ENCODE measurements at regions not wholly inside any gene's neighbourhood (a gene's known extent, or its start where the extent isn't known, plus 50 kb on each side); places are given as distances from the start of the nearest gene placed in this dataset.

GRCh38 chr5:133794771-133795415 lies 173.5 kb downstream of the C5orf15 start:
- DNase-seq = no peak

GRCh38 chr5:133793756-133794465 lies 174.5 kb downstream of the C5orf15 start:
- DNase-seq = no peak

DNA sequence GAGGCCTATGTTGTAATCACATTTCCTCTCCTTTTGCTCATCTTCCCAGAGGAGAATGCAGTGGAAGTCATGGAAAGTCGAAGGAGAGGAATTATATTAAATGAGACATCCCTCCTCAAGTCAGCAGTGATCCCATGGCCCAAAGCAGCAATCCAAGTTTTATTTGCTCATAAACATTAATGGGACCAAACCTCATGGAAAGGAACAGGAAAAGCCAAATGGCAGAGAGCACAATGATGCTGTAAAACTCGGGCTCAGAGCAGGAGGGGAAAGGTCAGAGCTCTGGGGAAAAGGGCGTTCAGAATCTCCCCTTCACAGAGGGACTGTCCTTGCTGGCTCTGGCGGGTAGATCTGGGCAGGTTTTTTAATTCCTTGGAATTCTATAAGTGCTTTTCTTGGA lies 175.8 kb downstream of the C5orf15 start:
- no peak for DNase-seq

GRCh38 chr5:133792024-133792423 lies 176.4 kb downstream of the C5orf15 start:
- DNase-seq = no peak

DNA sequence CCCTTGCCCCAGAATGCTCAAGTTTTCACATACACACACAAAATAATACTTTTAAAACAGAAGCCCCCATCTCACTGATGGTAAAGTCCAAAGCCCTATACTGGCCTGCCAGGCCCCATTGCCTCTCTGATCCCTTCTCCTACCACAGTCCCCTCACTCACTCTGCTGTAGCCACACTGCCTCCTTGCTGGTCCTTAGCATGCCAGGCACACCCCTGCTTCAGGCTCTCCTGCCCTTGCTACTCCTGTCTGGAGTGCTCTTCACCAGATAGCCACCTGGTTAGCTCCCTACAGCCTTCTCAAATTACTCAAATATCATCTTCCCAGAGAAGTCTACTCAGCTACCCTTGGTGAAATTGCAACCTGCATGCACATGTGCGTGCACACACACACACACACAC lies 177.5 kb downstream of the C5orf15 start:
- DNase-seq = no peak

DNA sequence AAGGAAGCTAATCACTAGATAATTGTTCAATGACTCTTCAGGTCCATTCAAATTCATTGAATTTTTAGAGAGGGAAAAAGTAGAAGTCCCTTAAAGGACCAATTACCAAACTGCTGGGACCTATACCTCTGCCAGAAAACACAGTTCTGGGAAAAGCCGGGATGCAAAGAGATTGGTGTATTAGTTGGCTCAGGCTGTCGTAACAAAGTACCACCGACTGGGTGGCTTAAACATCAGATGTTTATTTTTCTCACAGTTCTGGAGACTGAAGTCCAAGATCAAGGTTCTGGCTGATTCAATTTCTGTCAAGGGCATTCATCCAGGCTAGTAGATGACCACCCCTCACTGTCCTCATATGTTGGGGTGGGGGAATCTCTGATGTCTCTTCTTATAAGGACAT lies 177.1 kb upstream of the FSTL4 start:
- no peak for DNase-seq

GRCh38 chr5:133788121-133788520 lies 175.8 kb upstream of the FSTL4 start:
- no peak for DNase-seq

DNA sequence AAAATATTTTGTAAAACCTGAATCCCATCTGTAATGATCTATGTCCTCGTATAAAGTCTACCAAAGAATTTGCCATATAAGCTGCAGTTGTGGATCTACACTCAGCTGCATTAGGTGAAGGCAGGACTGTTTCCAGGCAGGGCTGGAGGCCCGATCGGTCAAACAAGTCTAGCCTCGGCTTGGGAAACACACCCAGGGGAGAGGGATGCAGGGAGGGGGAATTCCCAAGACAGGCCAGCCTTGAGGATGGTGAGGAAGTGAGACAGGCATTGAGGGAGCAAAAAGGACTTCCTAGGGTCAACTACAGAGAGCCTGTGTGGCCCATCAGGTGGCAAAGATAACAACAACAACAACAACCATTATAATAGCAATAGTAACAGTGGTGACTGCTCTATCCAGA lies 174.1 kb upstream of the FSTL4 start:
- no peak for DNase-seq

DNA sequence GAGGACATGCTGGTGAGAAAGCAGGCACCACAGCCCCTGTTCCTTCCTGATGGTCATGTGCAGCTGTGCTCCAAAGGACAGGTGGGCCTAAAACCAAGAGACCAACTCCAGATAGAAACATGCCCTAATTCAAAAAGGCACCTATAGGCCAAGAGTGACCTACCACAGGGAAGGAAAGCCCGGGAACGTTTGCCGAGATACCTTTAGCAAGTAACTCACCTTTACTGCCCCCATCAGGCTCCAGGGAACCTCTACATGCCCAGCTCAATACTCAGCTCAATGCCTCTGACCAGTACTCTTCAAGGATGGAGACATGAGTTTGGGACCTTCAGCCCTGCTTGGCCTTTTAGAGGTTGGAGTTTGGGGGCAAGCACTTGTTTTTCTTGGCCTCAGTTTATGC lies 172.8 kb upstream of the FSTL4 start:
- no peak for DNase-seq

DNA sequence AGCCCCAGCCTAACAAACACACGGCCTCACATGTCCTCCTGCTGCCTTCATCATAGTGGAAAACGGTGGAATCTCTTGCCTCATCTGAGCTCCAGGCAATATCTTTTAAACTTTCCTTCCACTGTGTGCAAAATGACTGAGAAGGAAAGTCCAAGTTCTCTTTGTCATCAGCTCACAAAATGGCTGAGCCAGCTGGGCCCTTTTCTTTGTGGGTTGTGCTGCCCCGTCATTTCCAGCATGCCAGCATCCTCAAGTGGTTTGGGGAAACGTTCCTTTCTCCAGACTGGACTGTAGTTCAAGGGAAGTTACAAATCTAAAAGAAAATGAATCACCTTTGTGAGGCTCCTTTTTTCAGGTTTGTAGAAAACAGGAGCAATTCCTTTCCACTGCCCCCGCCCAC lies 171.1 kb upstream of the FSTL4 start:
- no peak for DNase-seq

- no peak for DNase-seq
These were observed 170.4 kb upstream of the FSTL4 start for GRCh38 chr5:133782736-133783135.

GRCh38 chr5:133781436-133782225 lies 169.3 kb upstream of the FSTL4 start:
- no peak for DNase-seq

DNA sequence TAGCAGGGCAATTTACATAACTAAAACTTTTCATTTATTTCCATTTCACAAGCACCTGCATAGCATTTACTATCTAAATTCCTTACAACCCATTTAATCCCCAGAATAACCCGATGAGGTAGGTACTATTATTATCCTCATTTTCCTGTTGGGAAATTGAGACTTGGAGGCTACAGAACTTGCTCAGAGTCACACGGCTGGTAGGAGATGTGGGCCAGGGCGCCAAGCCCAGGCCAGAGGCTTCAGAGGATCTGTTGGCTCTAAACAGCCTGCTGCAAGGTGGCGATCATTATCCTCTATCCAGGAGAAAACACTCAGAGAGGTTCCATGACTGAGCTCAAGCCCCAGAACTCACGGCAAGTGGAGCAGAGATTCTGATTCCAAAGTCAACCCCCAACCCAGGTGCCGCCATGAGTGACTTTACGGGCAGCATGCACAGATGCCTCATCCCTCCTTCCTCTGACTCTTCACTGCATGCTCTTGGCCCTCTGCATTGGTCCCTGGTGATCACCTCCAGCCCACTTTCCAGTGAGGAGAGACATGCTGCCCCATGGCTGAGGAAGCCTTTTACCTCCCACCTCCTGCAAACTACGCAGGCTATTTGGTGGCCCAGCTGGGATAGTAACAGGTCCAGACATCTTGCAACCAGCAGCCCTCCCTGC lies 168.4 kb upstream of the FSTL4 start:
- DNase-seq = no peak

DNA sequence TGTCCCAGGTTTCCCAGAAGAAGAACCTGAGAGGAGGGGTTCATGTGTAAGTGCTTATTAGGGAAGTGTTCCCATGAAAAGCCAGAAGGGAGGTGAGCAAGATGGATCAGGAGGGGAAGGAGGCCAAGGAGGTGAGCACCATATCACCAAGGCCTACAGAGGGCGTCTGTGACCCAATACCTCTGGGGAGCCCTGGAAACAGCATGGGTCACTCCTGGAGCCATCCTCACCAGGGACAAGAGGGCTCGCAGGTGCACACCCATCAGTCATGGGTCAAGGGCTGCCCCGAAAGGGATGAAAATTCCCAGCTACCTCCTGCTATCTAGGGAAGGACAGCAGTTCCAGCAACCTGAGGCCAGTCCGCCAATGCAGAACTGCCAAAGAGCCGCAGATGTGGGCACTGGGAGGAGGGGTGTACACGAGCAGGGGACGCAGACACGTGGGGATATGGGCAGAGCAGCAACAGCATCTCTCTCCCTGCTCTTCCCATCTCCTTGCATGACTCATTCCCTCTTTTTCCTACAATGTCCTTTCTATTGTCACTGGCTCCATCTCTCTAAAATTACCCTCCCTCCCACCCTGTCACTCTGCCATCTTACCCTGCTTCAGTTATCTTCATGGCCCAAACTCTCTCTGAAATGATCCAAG lies 167.6 kb upstream of the FSTL4 start:
- no peak for DNase-seq

GRCh38 chr5:133778636-133779035 lies 166.3 kb upstream of the FSTL4 start:
- no peak for DNase-seq

DNA sequence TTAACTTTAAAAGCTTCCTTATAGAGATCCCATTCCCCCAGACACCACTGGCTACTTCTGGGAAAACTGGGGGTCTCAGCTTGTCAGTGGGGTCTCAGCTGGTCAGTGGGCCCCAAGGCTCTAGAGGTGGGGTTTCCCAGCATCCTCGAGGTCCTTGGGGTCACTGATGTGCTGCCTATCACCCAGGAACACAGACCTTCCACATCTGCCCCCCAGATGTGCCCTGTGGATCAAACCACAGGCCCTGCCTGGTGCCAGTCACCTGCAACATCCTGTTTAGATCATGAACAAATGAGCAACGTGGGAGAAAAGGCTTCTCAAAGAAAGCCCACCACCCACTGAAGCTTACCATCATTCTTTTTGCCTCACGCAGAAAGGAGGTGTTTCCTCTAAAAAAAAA lies 165.6 kb upstream of the FSTL4 start:
- no peak for DNase-seq

- no peak for DNase-seq
These were observed 163.4 kb upstream of the FSTL4 start for GRCh38 chr5:133775584-133776304.

DNA sequence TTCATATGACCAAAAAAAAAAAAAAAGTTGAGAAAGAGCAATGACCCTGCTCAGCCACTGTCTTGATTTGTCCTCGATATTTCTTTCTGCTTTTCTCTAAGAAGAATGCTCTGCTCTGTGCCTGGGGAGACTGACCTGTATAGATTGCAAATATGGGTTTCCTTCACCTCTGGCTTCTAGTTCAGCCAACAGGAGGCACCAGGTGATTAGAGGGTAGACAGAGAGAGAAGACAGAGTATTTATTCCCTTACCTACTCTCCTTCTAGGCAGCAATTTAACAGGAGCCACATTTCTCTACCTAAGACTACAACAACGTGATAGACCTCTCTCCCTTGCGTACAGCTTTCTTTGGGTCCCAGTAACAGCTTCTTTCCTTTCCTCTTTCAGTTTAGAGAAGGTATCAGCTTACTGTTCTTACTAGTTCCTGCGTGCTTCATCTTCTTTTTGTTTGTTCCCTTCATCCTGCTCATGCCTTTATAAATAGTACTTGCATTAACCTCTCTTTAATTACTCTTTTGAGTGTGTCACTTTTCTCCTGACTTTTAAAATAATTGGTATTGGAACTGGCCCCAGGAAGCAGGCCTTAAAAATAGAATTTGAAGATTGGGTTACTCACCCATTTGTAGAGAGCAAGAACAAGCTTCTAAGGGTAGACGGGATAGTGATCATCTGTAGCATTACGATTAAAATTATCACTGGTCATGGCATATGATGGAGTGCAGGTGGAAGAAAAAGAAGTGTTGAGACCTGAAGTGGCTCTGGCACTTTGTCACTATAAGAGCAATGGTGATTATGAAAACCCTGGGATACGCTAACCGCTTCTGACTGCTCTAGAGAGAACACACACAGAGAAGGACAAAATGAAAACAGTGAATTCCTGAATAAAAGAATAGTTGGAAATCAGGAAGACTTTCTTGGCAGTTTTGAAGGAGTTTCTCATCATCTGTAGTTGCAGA lies 161.2 kb upstream of the FSTL4 start:
- no peak for DNase-seq

GRCh38 chr5:133769842-133770241 lies 157.5 kb upstream of the FSTL4 start:
- no peak for DNase-seq

DNA sequence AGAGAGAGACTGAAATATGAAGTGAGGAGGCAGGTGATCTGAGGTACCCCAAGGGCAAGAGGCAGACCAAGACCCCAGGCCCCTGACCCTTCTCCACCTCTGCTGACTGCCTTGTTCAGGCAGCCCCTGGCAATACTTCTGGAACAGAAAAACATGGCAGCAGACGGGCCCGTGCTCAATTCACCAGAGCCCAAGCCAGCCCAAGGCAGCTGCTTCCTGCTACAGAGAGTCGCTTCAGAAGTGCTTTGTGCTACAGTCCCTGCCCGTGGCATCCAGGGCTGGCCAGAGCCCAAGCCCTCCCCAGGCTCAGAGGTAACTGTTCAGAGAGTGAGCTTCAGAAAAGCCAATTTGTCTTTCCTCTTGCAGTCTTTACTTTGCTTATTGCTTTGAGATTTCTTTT lies 151.4 kb upstream of the FSTL4 start:
- DNase-seq = no peak

GRCh38 chr5:133761632-133762031 lies 149.3 kb upstream of the FSTL4 start:
- DNase-seq = no peak
